ENCODE measurements at regions not wholly inside any gene's neighbourhood (a gene's known extent, or its start where the extent isn't known, plus 50 kb on each side); places are given as distances from the start of the nearest gene placed in this dataset.
"Not testable (repeated sequence)": the region's sequence is repeated elsewhere in the genome, so short reads cannot be mapped to it uniquely, and the experiment has no call there.

GRCh38 chr15:77905301-77905920, 172.1 kb downstream of the TBC1D2B start:
- POLR2A ChIA-PET = no interaction called here

GRCh38 chr15:77904901-77905300, 172.6 kb downstream of the TBC1D2B start:
- DNase-seq = no peak
- CTCF ChIA-PET = interaction anchor here (1.1 kb wide), 1 partner anchor 35 kb away, joined by 5 read pairs; no protein-coding TSS in a partner anchor

More at GRCh38 chr15:77905301-77905920, 172.1 kb downstream of the TBC1D2B start:
- H3K4me1 Mint-ChIP-seq = peaks cover 7% of the 10 kb centered on the region
- DNase-seq = no peak
- H3K4me3 Mint-ChIP-seq = no peak overlapping the region
- H3K9me3 Mint-ChIP-seq = no peaks in the 10 kb centered on the region
- no peak overlapping the region for H3K27ac Mint-ChIP-seq
- peaks cover 8% of the 10 kb centered on the region for H3K27me3 Mint-ChIP-seq
- no peaks in the 10 kb centered on the region for H3K36me3 Mint-ChIP-seq (ENCODE audit: low read depth)
- CTCF ChIA-PET = interaction anchor here (1.1 kb wide), 1 partner anchor 34 kb away, joined by 5 read pairs; no protein-coding TSS in a partner anchor

DNA sequence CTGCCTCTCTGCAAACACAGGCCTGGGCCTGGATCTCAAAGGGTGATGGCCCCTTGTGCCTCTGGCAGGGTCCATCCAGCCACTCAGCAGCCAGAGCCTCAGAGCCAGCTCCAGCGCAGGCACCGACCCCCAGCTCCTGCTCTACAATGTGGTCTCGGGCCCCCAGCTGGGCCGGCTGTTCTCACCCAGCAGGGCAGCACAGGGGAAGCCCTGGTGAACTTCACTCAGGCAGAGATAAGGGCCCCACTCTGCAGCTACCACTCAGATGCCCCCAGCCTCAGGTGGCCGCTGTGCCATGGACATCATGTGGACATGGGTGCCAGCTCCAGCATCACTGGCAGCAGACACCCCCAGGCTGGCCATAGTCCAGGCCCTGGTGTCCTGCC, 173.1 kb downstream of the TBC1D2B start:
- Mint-ChIP-seq H3K36me3 (ENCODE audit: low read depth) (no peaks in the 10 kb centered on the region), H3K27ac (no peak overlapping the region), H3K4me1 (no peaks in the 10 kb centered on the region), H3K9me3 (no peaks in the 10 kb centered on the region), H3K4me3 (no peak overlapping the region), H3K27me3 (peaks cover 8% of the 10 kb centered on the region)
- DNase-seq = no peak
- POLR2A ChIA-PET = no interaction called here
- CTCF ChIA-PET = interaction anchor here (1.1 to 1.8 kb wide), 2 partner anchors 12 to 35 kb away, joined by 4 to 5 read pairs; no protein-coding TSS in a partner anchor

More at GRCh38 chr15:77904901-77905300, 172.6 kb downstream of the TBC1D2B start:
- peaks cover 2% of the 10 kb centered on the region for H3K4me1 Mint-ChIP-seq
- peaks cover 8% of the 10 kb centered on the region for H3K27me3 Mint-ChIP-seq
- H3K9me3 Mint-ChIP-seq = no peaks in the 10 kb centered on the region
- no peaks in the 10 kb centered on the region for H3K36me3 Mint-ChIP-seq (ENCODE audit: low read depth)
- no peak overlapping the region for H3K4me3 Mint-ChIP-seq
- no peak overlapping the region for H3K27ac Mint-ChIP-seq
- POLR2A ChIA-PET = no interaction called here

DNA sequence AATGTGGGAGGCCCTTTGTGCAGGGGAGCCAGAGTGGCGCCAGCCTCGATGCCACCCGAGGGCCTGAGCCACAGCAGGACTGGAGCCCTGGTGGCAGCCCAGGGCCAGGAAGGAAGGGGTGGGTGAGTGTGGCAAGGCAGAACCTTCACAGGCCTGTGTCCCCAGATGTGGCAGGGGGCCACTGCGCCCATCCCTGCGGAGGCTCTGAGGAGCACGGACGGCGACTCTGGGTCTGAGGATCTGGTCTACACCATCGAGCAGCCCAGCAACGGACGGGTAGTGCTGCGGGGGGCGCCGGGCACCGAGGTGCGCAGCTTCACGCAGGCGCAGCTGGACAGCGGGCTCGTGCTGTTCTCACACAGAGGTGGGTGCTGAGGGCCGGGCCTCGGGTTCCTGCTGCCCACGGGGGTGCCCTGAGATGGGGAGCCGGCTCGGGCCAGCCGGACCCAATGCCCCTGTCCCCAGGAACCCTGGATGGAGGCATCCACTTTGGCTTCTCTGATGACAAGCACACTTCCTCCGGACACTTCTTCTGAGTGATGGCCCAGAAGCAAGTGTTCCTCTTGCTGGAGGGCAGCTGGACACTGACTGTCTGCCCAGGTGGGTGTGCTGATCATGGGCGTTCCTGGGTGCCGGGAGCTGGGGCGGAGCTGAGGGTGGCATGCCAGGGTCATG, 173.6 kb downstream of the TBC1D2B start:
- H3K27ac Mint-ChIP-seq; POLR2A ChIA-PET; H3K4me3 Mint-ChIP-seq; H3K4me1 Mint-ChIP-seq; H3K36me3 Mint-ChIP-seq (ENCODE audit: low read depth); DNase-seq; H3K9me3 Mint-ChIP-seq; H3K27me3 Mint-ChIP-seq: not testable (repeated sequence)
- CTCF ChIA-PET = interaction anchor here (1.8 kb wide), 1 partner anchor 11 kb away, joined by 4 read pairs; no protein-coding TSS in a partner anchor

DNA sequence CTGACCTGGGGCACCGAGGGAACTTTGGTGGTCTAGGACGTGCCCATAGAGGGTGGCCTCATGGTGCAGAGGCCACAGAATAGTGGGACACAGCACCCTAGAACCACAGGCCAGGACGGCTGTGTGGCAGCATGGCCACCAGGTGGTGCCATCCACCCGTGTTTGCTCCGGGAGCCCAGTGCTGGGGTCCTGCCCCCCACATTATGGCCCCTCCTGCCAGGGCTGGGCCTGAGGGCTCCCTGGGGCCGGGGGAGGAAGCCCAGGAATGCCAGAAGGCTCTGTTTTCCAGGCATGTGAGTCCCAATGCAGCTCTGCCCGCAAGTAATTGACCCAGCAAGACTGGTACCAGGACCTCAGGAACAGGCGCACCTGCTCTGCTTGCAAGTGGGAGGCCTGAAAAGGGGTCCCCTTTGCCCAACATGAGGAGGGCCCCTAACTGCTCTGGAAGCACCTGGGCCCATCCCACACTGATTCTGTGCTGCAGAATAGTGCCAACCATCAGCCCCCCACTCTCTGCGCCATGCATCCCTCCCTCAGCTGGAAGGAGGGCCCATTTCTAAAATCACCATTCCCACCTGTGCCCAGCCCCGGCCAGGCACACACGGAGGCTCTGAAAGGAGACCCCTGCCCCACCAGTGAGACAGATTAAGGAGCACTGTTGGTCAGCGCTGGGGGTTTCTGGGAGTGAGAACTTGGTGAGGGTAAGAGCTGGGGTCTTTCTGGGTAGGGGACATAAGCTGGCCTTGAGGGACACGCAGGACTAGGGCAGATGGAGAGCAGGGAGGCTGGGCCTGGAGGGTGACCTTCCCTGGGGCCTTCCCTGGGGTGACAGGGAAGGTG, 174.4 kb downstream of the TBC1D2B start:
- CTCF ChIA-PET = interaction anchor here (1.8 kb wide), 1 partner anchor 10 kb away, joined by 4 read pairs; no protein-coding TSS in a partner anchor

GRCh38 chr15:77901921-77902750, 175.4 kb downstream of the TBC1D2B start:
- POLR2A ChIA-PET = no interaction called here
- no peak for DNase-seq

More for the DNA sequence above, 174.4 kb downstream of the TBC1D2B start:
- H3K27me3 Mint-ChIP-seq; H3K9me3 Mint-ChIP-seq; H3K27ac Mint-ChIP-seq; H3K4me1 Mint-ChIP-seq; H3K4me3 Mint-ChIP-seq; POLR2A ChIA-PET; H3K36me3 Mint-ChIP-seq (ENCODE audit: low read depth): not testable (repeated sequence)
- DNase-seq = peak; percentile 34

DNA sequence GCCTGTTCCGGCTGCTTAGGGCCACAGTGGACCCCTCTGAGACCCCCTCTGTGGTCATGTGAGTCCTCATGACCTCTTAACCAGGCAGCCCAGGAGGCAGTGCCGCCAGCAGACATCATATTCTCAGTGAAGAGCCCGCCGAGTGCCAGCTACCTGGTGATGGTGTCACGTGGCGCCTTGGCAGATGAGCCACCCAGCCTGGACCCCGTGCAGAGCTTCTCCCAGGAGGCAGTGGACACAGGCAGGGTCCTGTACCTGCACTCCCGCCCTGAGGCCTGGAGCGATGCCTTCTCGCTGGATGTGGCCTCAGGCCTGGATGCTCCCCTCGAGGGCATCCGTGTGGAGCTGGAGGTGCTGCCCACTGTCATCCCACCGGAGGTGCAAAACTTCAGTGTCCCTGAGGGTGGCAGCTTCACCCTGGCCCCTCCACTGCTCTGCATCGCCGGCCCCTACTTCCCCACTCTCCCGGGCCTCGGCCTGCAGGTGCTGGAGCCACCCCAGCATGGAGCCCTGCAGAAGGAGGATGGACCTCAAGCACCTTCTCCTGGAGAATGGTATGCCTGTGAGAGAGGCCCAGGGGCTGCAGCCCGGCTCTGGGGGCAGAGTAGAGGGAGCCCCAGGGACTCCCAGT, 176.1 kb downstream of the TBC1D2B start:
- H3K27me3 Mint-ChIP-seq = no peaks in the 10 kb centered on the region

More at GRCh38 chr15:77901921-77902750, 175.4 kb downstream of the TBC1D2B start:
- Mint-ChIP-seq H3K9me3 (no peaks in the 10 kb centered on the region), H3K27ac (no peak overlapping the region), H3K36me3 (ENCODE audit: low read depth) (no peaks in the 10 kb centered on the region), H3K4me1 (no peaks in the 10 kb centered on the region), H3K27me3 (peaks cover 4% of the 10 kb centered on the region), H3K4me3 (no peak overlapping the region)
- CTCF ChIA-PET = interaction anchor here (0.9 to 4.6 kb wide), 3 partner anchors 8 to 20 kb away, joined by 3 to 23 read pairs (median 4); no protein-coding TSS in a partner anchor

DNA sequence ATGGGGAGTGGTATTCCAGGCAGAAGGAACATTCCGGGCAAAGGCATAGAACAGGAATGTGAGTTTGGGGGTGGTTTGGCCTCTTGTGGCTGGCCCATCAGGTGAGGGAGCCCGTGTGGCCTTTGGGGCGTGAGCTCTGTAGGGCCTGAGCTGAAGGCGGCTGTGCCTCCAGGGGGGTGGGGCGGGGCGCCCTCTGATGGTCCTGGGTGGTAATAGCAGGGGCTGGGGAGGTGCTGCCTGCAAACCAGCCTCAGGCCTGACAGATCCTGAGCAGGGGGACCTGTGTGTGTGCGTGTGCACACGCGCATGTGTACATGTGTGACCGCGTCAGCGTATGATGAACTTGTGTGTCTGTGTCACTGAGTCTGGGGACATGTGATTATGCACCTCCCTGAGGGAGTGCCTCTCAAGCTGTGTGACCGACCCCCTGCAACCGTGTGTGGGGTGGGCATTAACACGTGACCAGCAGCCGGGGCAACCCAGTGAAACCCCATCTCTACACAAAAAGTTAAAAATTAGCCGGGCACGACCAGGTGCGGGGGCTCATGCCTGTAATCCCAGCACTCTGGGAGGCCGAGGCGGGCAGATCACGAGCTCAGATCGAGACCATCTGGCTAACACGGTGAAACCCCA, 177.1 kb downstream of the TBC1D2B start:
- CTCF ChIA-PET = interaction anchor here (4.6 kb wide), 1 partner anchor 10 kb away, joined by 23 read pairs; no protein-coding TSS in a partner anchor
- H3K4me1 Mint-ChIP-seq; H3K27ac Mint-ChIP-seq; H3K27me3 Mint-ChIP-seq; H3K9me3 Mint-ChIP-seq; H3K4me3 Mint-ChIP-seq; H3K36me3 Mint-ChIP-seq (ENCODE audit: low read depth); POLR2A ChIA-PET: not testable (repeated sequence)
- DNase-seq = peak; percentile 63

More for the DNA sequence above, 176.1 kb downstream of the TBC1D2B start:
- Mint-ChIP-seq H3K9me3 (no peaks in the 10 kb centered on the region), H3K27ac (no peak overlapping the region), H3K36me3 (ENCODE audit: low read depth) (no peaks in the 10 kb centered on the region), H3K4me3 (no peak overlapping the region), H3K4me1 (no peaks in the 10 kb centered on the region)
- ChIA-PET CTCF (interaction anchor here (0.9 to 4.6 kb wide), 2 partner anchors 9 to 21 kb away, joined by 3 to 23 read pairs; no protein-coding TSS in a partner anchor), POLR2A (no interaction called here)
- DNase-seq = no peak

DNA sequence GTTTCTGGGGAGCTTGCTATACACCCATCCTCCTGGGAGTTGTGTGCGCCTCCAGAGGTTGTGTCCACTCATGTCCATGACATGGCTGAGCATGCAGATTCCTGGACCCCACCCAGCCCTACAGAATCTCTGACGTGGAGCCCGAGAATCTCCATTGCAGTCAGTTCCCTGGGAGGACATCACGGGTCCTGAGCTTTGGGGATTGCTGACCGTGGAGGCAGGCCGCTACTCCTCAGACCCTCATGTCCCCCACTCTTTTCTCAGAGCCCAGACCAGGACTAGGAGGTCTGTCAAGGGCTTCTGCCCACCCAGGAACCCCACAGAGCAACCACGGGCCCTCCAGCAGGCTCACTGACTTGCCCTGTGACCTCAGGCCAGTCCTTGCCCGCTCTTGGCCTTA, 177.7 kb downstream of the TBC1D2B start:
- CTCF ChIA-PET = interaction anchor here (0.6 to 4.6 kb wide), 2 partner anchors 10 to 56 kb away, joined by 3 to 23 read pairs; no protein-coding TSS in a partner anchor
- H3K4me3 Mint-ChIP-seq, POLR2A ChIA-PET: not testable (repeated sequence)

DNA sequence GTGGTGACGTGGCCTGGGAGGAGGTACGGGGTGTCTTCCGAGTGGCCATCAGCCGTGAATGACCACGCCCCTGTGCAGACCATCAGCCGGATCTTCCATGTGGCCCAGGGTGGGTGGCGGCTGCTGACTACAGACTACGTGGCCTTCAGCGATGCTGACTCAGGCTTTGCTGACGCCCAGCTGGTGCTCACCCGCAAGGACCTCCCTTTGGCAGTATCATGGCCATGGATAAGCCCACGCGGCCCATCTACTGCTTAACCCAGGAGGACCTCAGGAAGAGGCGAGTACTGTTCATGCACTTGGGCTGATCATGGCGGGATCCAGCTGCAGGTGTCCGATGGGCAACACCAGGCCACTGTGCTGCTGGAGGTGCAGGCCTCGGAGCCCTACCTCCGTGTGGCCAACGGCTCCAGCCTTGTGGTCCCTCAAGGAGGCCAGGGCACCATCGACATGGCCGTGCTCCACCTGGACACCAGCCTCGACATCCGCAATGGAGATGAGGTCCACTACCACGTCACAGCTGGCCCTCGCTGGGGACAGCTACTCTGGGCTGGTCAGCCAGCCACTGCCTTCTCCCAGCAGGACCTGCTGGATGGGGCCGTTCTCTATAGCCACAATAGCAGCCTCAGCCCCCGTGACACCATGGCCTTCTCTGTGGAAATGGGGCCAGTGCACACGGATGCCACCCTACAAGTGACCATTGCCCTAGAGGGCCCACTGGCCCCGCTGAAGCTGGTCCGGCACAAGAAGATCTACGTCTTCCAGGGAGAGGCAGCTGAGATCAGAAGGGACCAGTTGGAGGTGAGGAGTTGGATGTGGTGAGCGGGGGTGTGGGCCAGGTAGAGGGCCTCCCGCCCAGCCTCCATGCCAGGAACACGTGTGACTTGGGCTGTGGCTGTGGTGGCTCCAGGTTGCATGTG, 178.4 kb downstream of the TBC1D2B start:
- no peak overlapping the region for H3K4me3 Mint-ChIP-seq
- H3K4me1 Mint-ChIP-seq = no peaks in the 10 kb centered on the region
- no peak overlapping the region for H3K27ac Mint-ChIP-seq
- H3K27me3 Mint-ChIP-seq = peaks cover 8% of the 10 kb centered on the region
- H3K36me3 Mint-ChIP-seq (ENCODE audit: low read depth) = no peaks in the 10 kb centered on the region
- DNase-seq = no peak
- ChIA-PET CTCF (interaction anchor here (0.6 to 4.6 kb wide), 2 partner anchors 11 to 56 kb away, joined by 3 to 23 read pairs; no protein-coding TSS in a partner anchor), POLR2A (no interaction called here)
- H3K9me3 Mint-ChIP-seq = no peaks in the 10 kb centered on the region

More for the DNA sequence above, 177.7 kb downstream of the TBC1D2B start:
- H3K27me3 Mint-ChIP-seq; DNase-seq; H3K36me3 Mint-ChIP-seq (ENCODE audit: low read depth); H3K27ac Mint-ChIP-seq; H3K4me1 Mint-ChIP-seq; H3K9me3 Mint-ChIP-seq: not testable (repeated sequence)

DNA sequence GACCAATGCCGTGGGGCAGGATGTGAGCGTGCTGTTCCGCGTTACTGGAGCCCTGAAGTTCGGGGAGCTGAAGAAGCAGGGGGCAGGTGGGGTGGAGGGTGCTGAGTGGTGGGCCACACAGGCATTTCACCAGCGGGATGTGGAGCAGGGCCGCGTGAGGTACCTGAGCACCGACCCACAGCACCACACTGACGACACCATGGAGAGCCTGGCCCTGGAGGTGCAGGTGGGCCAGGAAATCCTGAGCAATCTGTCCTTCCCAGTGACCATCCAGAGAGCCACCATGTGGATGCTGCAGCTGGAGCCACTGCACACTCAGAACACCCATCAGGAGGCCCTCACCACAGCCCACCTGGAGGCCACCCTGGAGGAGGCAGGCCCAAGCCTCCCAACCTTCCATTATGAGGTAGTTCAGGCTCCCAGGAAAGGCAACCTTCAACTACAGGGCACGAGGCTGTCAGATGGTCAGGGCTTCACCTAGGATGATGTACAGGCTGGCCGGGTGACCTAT, 179.6 kb downstream of the TBC1D2B start:
- H3K4me1 Mint-ChIP-seq = no peaks in the 10 kb centered on the region
- no peak overlapping the region for H3K4me3 Mint-ChIP-seq
- ChIA-PET POLR2A (no interaction called here), CTCF (interaction anchor here (4.6 kb wide), 1 partner anchor 12 kb away, joined by 23 read pairs; no protein-coding TSS in a partner anchor)
- peaks cover 8% of the 10 kb centered on the region for H3K27me3 Mint-ChIP-seq
- H3K9me3 Mint-ChIP-seq = no peaks in the 10 kb centered on the region
- H3K36me3 Mint-ChIP-seq (ENCODE audit: low read depth) = no peaks in the 10 kb centered on the region
- DNase-seq = no peak
- H3K27ac Mint-ChIP-seq = no peak overlapping the region
